NCI-H526 treated with DMSO at 0.1 percent for 48 hours (cell line): ENCODE measurements at regions not wholly inside any gene's neighbourhood (a gene's known extent, or its start where the extent isn't known, plus 50 kb on each side); places are given as distances from the start of the nearest gene placed in this dataset.
"Not testable (repeated sequence)": the region's sequence is repeated elsewhere in the genome, so short reads cannot be mapped to it uniquely, and the experiment has no call there.

Source experiments
- DNase-seq: peaks from one replicate; lab custom pipeline; 2025; lab: John Stamatoyannopoulos, UW

- DNase-seq, result no peak
These were observed 263.3 kb upstream of the IL12B start for GRCh38 chr5:159593518-159594073.

DNA sequence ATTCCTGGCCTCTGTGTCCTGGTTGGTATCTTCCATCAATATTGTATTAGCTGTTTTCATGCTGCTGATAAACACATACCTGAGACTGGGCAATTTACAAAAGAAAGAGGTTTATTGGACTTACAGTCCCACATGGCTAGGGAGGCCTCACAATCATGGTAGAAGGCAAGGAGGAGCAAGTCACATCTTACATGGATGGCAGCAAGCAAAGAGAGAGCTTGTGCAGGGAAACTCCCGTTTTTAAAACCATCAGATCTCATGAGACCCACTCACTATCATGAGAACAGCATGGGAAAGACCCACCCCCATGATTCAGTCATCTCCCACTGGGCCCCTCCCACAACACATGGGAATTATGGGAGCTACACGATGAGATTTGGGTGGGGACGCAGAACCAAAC, 265.3 kb upstream of the IL12B start:
- DNase-seq, result not testable (repeated sequence)

- DNase-seq, result no peak
These were observed 270.9 kb upstream of the IL12B start for GRCh38 chr5:159601216-159601615.

GRCh38 chr5:159602434-159602833, 272.1 kb upstream of the IL12B start:
- DNase-seq, result no peak

- no peak for DNase-seq
These were observed 275.3 kb upstream of the IL12B start for GRCh38 chr5:159605585-159605984.

DNA sequence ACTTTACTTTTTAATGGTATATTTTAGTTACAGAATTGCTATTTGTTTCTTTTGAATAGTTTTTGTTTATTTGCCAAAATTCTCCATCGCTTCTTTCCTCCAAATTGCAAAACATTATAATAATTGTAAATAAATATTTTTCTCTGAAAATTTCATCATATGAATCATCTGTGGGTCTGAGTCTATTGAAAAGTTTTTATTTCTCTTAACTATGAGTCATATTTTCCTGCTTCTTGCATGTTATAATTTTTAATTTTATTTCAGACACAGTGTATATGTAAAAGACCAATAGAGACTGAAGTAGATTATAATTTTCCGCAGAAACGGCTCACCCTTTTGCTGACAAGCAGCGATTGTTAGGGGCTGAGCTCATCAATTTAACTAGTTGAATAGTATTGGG, 279.1 kb upstream of the IL12B start:
- DNase-seq, result no peak

GRCh38 chr5:159610966-159611579, 280.8 kb upstream of the IL12B start:
- DNase-seq, result no peak

- no peak for DNase-seq
These were observed 286.7 kb upstream of the IL12B start for GRCh38 chr5:159616952-159617351.

- DNase-seq, result no peak
These were observed 289.5 kb upstream of the IL12B start for GRCh38 chr5:159619826-159620225.

GRCh38 chr5:159620853-159621540, 290.7 kb upstream of the IL12B start:
- DNase-seq, result no peak

- DNase-seq, result no peak
These were observed 287.6 kb upstream of the ADRA1B start for GRCh38 chr5:159628703-159629102.

- DNase-seq, result no peak
These were observed 287.1 kb upstream of the ADRA1B start for GRCh38 chr5:159629158-159629557.

DNA sequence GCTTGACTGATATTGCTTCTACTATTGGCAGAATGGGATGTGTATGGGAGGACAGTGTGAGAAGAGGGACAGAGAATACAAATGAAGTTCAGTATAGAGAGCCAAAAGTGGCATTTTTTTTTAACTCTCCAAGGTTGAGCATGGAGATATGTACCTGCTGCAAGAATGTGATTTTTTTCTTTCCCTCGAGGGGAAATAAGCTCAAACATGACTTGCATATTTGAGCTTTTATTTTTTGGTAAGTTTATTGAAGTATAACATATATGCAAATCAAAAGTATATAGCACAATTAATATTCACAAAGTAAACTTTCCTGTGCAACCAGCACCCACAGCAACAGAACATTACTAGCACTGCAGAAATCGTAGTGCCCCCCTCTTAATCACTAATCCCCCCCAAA, 285.7 kb upstream of the ADRA1B start:
- DNase-seq, result no peak

DNA sequence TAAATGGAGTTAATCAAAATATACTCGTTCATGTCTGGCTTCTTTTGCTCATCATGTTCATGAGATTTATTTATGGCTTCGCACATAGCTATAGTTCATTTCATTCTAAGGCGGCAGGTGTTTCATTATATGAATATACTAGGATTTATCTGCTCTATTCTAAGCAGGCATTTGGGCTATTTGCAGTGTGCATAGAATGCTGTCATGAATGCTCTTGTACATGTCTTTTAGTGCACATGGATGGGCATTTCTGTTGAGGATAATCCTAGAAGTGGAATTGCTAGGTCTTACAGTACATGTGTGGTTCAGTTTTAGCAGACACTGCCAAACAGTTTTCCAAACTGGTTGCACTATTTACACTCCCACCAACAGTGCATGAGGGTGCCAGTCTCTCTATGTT, 285.3 kb upstream of the ADRA1B start:
- DNase-seq, result no peak

DNA sequence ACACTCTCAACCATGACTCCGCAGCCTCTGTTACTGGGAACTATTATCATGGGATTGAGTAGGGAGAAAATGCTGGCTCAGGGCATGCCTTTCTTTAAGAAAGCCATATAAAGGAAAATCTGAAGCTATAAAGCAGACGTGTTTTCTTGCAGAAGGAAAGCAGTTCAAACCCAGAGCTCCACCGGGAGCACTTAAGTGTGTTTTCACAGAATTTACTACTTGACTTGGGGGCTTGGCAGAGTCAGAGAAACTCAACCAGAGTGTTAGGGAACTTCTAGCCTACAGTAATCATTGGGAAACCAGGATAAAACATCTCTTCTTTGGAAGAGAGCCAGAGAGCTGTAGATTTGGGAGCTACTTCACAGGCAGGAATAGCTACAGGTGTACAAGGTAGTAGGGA, 283.4 kb upstream of the ADRA1B start:
- DNase-seq, result no peak

GRCh38 chr5:159638481-159638880, 277.8 kb upstream of the ADRA1B start:
- no peak for DNase-seq

- DNase-seq, result no peak
These were observed 277.2 kb upstream of the ADRA1B start for GRCh38 chr5:159638954-159639559.

DNA sequence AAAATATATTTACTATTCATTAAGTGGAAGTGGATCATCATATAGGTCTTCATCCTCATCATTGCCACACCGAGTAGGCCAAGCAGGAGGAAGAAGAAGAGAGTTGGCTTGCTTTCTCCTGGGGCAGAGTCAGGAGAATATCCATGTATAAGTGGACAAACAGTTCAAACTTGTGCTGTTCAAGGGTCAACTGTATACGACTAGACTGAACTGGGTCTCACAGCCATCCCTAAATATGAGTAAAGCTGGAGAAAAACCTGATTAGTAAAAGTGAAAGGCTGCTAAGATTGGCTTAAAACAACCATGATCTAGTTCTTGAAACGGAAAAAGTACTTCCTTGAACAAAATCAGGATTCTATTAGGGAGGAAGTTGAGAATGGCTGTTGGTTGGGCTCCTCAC, 276.7 kb upstream of the ADRA1B start:
- DNase-seq, result no peak

DNA sequence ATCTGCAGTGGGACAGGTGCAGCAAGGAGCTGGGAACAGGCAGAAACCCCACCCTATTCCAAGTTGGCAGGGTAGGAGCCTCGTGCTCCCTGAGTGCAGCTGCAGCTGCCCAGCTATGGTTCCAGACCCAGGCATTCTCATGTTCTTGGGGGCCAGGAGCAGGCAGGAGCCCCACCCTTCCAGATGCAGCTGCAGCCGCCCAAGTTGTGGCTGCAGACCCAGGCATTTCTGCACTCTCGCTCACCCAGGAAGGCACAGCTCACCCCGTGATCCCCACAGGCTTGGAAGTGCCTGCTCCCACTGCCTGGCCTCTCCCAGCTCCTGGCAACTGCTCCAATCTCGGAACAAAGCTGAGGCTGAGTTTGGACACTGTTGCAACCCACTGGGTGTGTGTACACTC, 275.8 kb upstream of the ADRA1B start:
- DNase-seq, result no peak

- no peak for DNase-seq
These were observed 275.4 kb upstream of the ADRA1B start for GRCh38 chr5:159640921-159641320.

DNA sequence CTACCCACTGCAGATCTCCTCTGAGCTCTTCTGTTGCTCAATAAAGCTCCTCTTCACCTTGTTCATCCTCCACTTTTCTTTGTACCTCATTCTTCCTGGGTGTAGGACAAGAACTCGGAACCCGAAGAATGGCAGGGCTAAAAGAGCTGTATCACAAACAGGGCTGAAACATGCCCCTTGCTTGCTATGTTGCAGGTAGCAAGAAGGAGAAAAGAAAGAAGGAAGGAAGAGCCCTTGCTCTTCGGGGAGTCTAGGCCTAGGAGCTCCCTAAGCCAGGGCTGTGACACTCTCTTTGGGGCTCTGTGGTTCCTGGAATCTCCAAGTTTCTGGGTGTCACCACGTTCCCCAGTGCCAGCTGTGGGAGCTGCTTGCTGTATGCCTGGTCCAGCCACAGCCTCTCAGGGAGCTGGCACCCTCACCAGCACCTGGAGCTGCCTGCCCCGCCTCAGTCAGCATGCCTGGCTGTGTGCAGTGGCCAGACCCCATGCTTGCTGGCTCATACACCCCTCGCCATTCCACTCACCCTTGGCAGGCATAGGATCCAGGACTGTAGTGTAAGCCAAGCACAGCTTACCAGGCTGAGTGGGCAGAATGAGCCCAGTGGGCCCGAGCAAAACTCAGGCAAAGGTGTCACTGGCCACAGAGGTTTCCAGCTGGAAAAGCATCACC, 274.8 kb upstream of the ADRA1B start:
- no peak for DNase-seq

DNA sequence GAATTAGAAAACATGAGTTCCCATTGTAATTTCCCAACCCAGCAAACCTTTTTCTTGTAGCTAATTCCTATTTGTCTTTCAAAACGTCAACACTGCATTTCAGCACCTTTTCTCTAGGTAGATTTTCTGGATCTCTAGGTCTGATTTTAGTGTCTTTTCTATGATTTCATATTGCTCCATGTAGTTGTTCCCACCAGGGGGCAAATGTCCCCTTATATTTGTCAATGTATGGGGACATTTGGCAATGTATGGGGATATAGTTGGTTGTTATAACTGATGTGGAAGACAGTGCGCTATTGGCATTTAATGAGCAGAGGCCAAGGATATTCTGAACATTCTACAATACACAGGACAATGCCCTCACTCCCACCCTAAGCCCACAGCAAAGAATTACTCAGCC, 273.9 kb upstream of the ADRA1B start:
- no peak for DNase-seq

GRCh38 chr5:159644053-159644452, 272.2 kb upstream of the ADRA1B start:
- no peak for DNase-seq
